Gastrocnemius medialis (tissue), 4 donors: ENCODE measurements at regions not wholly inside any gene's neighbourhood (a gene's known extent, or its start where the extent isn't known, plus 50 kb on each side); places are given as distances from the start of the nearest gene placed in this dataset.
"Not testable (repeated sequence)": the region's sequence is repeated elsewhere in the genome, so short reads cannot be mapped to it uniquely, and the experiment has no call there.

ENCODE experiments used
- ATAC-seq, 2 donors: fragments of 150-250 bp; one replicate each; pipeline ENCODE4 v1.9.1; 2016
- DNase-seq, 2 donors: peaks; one replicate each; pipeline ENCODE4 v3.0.0-alpha.2; 2019
- H3K27ac ChIP-seq, 4 donors: fragments of 200-600 bp; sonication (generic); 1 replicate in 1 of 4; 2 replicates in 3 of 4; pipeline ENCODE4 v1.5.1; 2016 to 2018; ENCODE audit warnings: mild to moderate bottlenecking in 2 of 4, moderate library complexity in 1 of 4
- H3K27me3 ChIP-seq, 3 donors: fragments of 200-600 bp; sonication (generic) in 2 of 3; 1 replicate in 1 of 3; 2 replicates in 2 of 3; pipeline versions ENCODE4 v1.5.1 to v1.6.0; 2016 to 2019; ENCODE audit warnings: mild to moderate bottlenecking in 1 of 3, moderate library complexity in 1 of 3
- H3K36me3 ChIP-seq, 2 donors: fragments of 200-600 bp; sonication (generic) in 1 of 2; one replicate each; pipeline ENCODE4 v1.5.1; 2017 to 2018
- H3K4me1 ChIP-seq, 2 donors: fragments of 200-600 bp; sonication (generic) in 1 of 2; one replicate each; pipeline ENCODE4 v1.5.1; 2016 to 2017; ENCODE audit warnings: mild to moderate bottlenecking in 2 of 2
- H3K4me3 ChIP-seq, 4 donors: fragments of 200-600 bp; sonication (generic) in 3 of 4; 1 replicate in 1 of 4; 2 replicates in 3 of 4; pipeline ENCODE4 v1.5.1; 2016 to 2019; ENCODE audit warnings: mild to moderate bottlenecking in 2 of 4
- H3K9me3 ChIP-seq, 3 donors: fragments of 200-600 bp; sonication (generic) in 2 of 3; 1 replicate in 1 of 3; 2 replicates in 2 of 3; pipeline ENCODE4 v1.5.1; 2016 to 2019
- CTCF ChIP-seq, 5 experiments: fragments of 450-650 bp in 3 of 5; fragments of 200-600 bp in 2 of 5; sonication (generic) in 2 of 5; IDR thresholded peaks in 4 of 5; conservative IDR thresholded peaks in 1 of 5; 1 replicate in 4 of 5; 2 replicates in 1 of 5; pipeline ENCODE4 v1.5.1; 2016 to 2019; ENCODE audit warnings: antibody characterized with exemption in 5 of 5, mild to moderate bottlenecking in 3 of 5, moderate library complexity in 3 of 5
- POLR2A ChIP-seq, 2 donors: fragments of 450-650 bp; IDR thresholded peaks; one replicate each; pipeline ENCODE4 v1.6.1; 2017; ENCODE audit warnings: antibody characterized with exemption in 2 of 2, mild to moderate bottlenecking in 2 of 2, moderate library complexity in 2 of 2
- in situ Hi-C, 4 donors: fragments of 200-750 bp; cut with MboI; loops; one replicate each; pipeline versions ENCODE4 v1.15.0 to v1.8.0; 2017; ENCODE audit warnings: low sequenced_read_pairs in 4 of 4
- intact Hi-C: fragments of 100-400 bp; cut with DNase I; formaldehyde crosslinking; loops from one replicate; pipeline ENCODE4 v1.15.1; 2023; ENCODE audit warnings: low total_unique reads

- H3K36me3 ChIP-seq = no peaks in the 10 kb centered on the region
- H3K4me3 ChIP-seq = no peak overlapping the region
- DNase-seq = no peak
- TF ChIP-seq POLR2A (IDR thresholded peaks at IDR 0.05) (no peak), CTCF (IDR thresholded peaks at IDR 0.05 in 4 of 5, conservative IDR thresholded peaks at IDR 0.05 in 1 of 5) (no peak)
- in situ Hi-C loops = no loop called here
- intact Hi-C loops = no loop called here
- no peaks in the 10 kb centered on the region for H3K9me3 ChIP-seq
- no peak overlapping the region for H3K27ac ChIP-seq
- H3K27me3 ChIP-seq = no peaks in the 10 kb centered on the region
- no peak for ATAC-seq
- no peaks in the 10 kb centered on the region for H3K4me1 ChIP-seq
These were observed 57.5 kb upstream of the PLPPR5 start for GRCh38 chr1:99062192-99062591.

GRCh38 chr1:99069146-99069545 is 64.5 kb upstream of the PLPPR5 start:
- intact Hi-C loops = no loop called here
- TF ChIP-seq CTCF (IDR thresholded peaks at IDR 0.05 in 4 of 5, conservative IDR thresholded peaks at IDR 0.05 in 1 of 5) = no peak
- TF ChIP-seq POLR2A (IDR thresholded peaks at IDR 0.05) = no peak
- no peaks in the 10 kb centered on the region for H3K27me3 ChIP-seq
- in situ Hi-C loops = no loop called here
- no peak overlapping the region for H3K27ac ChIP-seq
- H3K36me3 ChIP-seq = no peaks in the 10 kb centered on the region
- H3K9me3 ChIP-seq = no peaks in the 10 kb centered on the region
- no peak overlapping the region for H3K4me3 ChIP-seq
- ATAC-seq = no peak
- H3K4me1 ChIP-seq = no peaks in the 10 kb centered on the region
- DNase-seq = no peak

GRCh38 chr1:99078529-99078928 is 73.9 kb upstream of the PLPPR5 start:
- H3K27ac ChIP-seq, in situ Hi-C loops, H3K4me3 ChIP-seq, H3K4me1 ChIP-seq, intact Hi-C loops, ATAC-seq, H3K9me3 ChIP-seq, H3K36me3 ChIP-seq, H3K27me3 ChIP-seq, DNase-seq: not testable (repeated sequence)

GRCh38 chr1:99082366-99082765 is 77.7 kb upstream of the PLPPR5 start:
- DNase-seq = no peak
- no peaks in the 10 kb centered on the region for H3K9me3 ChIP-seq
- no peak overlapping the region for H3K27ac ChIP-seq
- H3K27me3 ChIP-seq = no peaks in the 10 kb centered on the region
- H3K4me1 ChIP-seq = no peaks in the 10 kb centered on the region
- intact Hi-C loops (no loop called here), in situ Hi-C loops (no loop called here)
- no peak overlapping the region for H3K4me3 ChIP-seq
- ATAC-seq = no peak
- TF ChIP-seq POLR2A (IDR thresholded peaks at IDR 0.05) (no peak), CTCF (IDR thresholded peaks at IDR 0.05 in 4 of 5, conservative IDR thresholded peaks at IDR 0.05 in 1 of 5) (no peak)
- H3K36me3 ChIP-seq = no peaks in the 10 kb centered on the region

GRCh38 chr1:99083338-99083737 is 78.7 kb upstream of the PLPPR5 start:
- no peaks in the 10 kb centered on the region for H3K4me1 ChIP-seq
- H3K27me3 ChIP-seq = no peaks in the 10 kb centered on the region
- DNase-seq (no peak), ATAC-seq (no peak)
- in situ Hi-C loops (no loop called here), intact Hi-C loops (no loop called here)
- no peak for TF ChIP-seq POLR2A (IDR thresholded peaks at IDR 0.05)
- no peak for TF ChIP-seq CTCF (IDR thresholded peaks at IDR 0.05 in 4 of 5, conservative IDR thresholded peaks at IDR 0.05 in 1 of 5)
- H3K9me3 ChIP-seq = no peaks in the 10 kb centered on the region
- no peak overlapping the region for H3K4me3 ChIP-seq
- H3K27ac ChIP-seq = no peak overlapping the region
- no peaks in the 10 kb centered on the region for H3K36me3 ChIP-seq
